ENCODE measurements at regions not wholly inside any gene's neighbourhood (a gene's known extent, or its start where the extent isn't known, plus 50 kb on each side); places are given as distances from the start of the nearest gene placed in this dataset.

DNA sequence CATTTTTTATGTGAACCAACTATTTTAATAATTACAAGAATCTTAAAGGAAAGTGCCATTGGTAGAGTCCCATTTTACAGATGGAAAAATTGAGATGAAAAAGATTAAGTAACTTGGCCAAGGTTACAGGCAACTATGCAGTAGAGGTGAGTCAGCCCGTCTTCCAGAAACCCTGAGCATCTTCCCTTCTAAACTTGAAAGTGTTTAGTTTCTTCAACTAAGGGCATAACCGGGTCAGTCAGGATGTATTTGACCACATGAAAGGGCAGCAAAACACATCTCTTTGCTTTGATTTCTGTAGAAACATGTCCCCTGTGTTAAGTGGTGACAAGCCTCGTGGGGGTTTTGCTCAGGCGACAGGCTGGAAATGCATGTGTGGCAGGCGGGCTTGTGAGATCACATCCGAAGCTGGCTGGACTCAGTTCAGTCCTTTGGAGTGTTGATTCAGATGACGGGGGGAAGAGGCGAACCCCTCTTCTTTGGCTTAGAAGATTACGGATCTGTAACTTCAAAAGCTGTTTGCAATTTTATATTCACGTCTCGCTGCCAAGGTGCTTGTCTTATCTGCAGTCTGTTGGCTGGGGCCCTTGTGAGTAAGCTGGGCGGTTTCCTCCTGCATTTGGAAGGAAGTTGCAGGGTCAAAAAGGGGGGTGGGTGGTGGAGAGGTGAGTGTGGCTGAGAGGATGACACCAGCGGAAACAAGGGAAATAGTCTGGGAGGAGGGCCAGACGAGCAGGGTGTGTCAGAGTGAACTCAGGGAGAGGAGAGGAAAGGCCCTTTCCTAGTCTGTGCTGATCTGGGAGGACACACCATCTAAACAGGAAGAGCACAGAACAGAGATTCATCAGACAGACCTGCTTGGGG is 78.9 kb upstream of the RPS23 start (continued):
- 0 out of 2 replicates have a peak, but pooled peaks have one; percentile 15 for TF ChIP-seq FOSL1 (CRISPR knock-in tag; IDR thresholded peaks at IDR 0.05; ENCODE audit: borderline replicate concordance)
- TF ChIP-seq ATM (IDR thresholded peaks at IDR 0.05; ENCODE audit: borderline replicate concordance) = no peak
- no peak for TF ChIP-seq PHF8 (CRISPR knock-in tag; IDR thresholded peaks at IDR 0.05)
- peak; percentile 39 for TF ChIP-seq SAP130 (CRISPR knock-in tag; IDR thresholded peaks at IDR 0.05; ENCODE audit: low read depth)
- TF ChIP-seq CHD4 (IDR thresholded peaks at IDR 0.05; ENCODE audit: borderline replicate concordance, low read length) = peak; percentile 81; the same call in 1 of the 2 replicates
- TF ChIP-seq ZFP82 (CRISPR knock-in tag; IDR thresholded peaks at IDR 0.05; ENCODE audit: borderline replicate concordance) = no peak
- TF ChIP-seq RARA (CRISPR knock-in tag; IDR thresholded peaks at IDR 0.05) = peak; percentile 98
- TF ChIP-seq MXD3 (CRISPR knock-in tag; IDR thresholded peaks at IDR 0.05) = no peak
- 0 out of 2 replicates have a peak, but pooled peaks have one; percentile 22 for TF ChIP-seq HMG20B (CRISPR knock-in tag; conservative IDR thresholded peaks at IDR 0.05)
- TF ChIP-seq, protein P1, sequence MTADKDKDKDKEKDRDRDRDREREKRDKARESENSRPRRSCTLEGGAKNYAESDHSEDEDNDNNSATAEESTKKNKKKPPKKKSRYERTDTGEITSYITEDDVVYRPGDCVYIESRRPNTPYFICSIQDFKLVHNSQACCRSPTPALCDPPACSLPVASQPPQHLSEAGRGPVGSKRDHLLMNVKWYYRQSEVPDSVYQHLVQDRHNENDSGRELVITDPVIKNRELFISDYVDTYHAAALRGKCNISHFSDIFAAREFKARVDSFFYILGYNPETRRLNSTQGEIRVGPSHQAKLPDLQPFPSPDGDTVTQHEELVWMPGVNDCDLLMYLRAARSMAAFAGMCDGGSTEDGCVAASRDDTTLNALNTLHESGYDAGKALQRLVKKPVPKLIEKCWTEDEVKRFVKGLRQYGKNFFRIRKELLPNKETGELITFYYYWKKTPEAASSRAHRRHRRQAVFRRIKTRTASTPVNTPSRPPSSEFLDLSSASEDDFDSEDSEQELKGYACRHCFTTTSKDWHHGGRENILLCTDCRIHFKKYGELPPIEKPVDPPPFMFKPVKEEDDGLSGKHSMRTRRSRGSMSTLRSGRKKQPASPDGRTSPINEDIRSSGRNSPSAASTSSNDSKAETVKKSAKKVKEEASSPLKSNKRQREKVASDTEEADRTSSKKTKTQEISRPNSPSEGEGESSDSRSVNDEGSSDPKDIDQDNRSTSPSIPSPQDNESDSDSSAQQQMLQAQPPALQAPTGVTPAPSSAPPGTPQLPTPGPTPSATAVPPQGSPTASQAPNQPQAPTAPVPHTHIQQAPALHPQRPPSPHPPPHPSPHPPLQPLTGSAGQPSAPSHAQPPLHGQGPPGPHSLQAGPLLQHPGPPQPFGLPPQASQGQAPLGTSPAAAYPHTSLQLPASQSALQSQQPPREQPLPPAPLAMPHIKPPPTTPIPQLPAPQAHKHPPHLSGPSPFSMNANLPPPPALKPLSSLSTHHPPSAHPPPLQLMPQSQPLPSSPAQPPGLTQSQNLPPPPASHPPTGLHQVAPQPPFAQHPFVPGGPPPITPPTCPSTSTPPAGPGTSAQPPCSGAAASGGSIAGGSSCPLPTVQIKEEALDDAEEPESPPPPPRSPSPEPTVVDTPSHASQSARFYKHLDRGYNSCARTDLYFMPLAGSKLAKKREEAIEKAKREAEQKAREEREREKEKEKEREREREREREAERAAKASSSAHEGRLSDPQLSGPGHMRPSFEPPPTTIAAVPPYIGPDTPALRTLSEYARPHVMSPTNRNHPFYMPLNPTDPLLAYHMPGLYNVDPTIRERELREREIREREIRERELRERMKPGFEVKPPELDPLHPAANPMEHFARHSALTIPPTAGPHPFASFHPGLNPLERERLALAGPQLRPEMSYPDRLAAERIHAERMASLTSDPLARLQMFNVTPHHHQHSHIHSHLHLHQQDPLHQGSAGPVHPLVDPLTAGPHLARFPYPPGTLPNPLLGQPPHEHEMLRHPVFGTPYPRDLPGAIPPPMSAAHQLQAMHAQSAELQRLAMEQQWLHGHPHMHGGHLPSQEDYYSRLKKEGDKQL (CRISPR knock-in tag; IDR thresholded peaks at IDR 0.05; ENCODE audit: low read depth) = 0 out of 2 replicates have a peak, but pooled peaks have one; percentile 11
- TF ChIP-seq ZNF552 (CRISPR knock-in tag; IDR thresholded peaks at IDR 0.05; ENCODE audit: borderline replicate concordance) = 0 out of 2 replicates have a peak, but pooled peaks have one; percentile 19
- TF ChIP-seq FOXA3 (CRISPR knock-in tag; IDR thresholded peaks at IDR 0.05) = peak; percentile 33
- 0 out of 2 replicates have a peak, but pooled peaks have one; percentile 25 for TF ChIP-seq HNF1B (CRISPR knock-in tag; IDR thresholded peaks at IDR 0.05)
- TF ChIP-seq ISL2 (CRISPR knock-in tag; IDR thresholded peaks at IDR 0.05) = peak; percentile 25
- no peak for TF ChIP-seq HNF4G (IDR thresholded peaks at IDR 0.05; ENCODE audit: borderline replicate concordance, low read depth, low read length)
- no peak for TF ChIP-seq HNF4G (CRISPR knock-in tag; IDR thresholded peaks at IDR 0.05; ENCODE audit: borderline replicate concordance, low read depth)
- TF ChIP-seq THRA (CRISPR knock-in tag; IDR thresholded peaks at IDR 0.05; ENCODE audit: borderline replicate concordance) = 0 out of 2 replicates have a peak, but pooled peaks have one; percentile 23
- TF ChIP-seq, protein P2, sequence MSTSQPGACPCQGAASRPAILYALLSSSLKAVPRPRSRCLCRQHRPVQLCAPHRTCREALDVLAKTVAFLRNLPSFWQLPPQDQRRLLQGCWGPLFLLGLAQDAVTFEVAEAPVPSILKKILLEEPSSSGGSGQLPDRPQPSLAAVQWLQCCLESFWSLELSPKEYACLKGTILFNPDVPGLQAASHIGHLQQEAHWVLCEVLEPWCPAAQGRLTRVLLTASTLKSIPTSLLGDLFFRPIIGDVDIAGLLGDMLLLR (CRISPR knock-in tag; IDR thresholded peaks at IDR 0.05) = no peak
- TF ChIP-seq ZNF143 (CRISPR knock-in tag; IDR thresholded peaks at IDR 0.05) = peak; percentile 40; the same call in 1 of the 2 replicates

Measured in HepG2 (cell line).